Activated naive CD8-positive, alpha-beta T cell treated with anti-CD3 and anti-CD28 coated beads for 36 hours (primary cell): ENCODE measurements at regions not wholly inside any gene's neighbourhood (a gene's known extent, or its start where the extent isn't known, plus 50 kb on each side); places are given as distances from the start of the nearest gene placed in this dataset.

ENCODE experiments used
- DNase-seq: peaks from one replicate; pipeline ENCODE4 v3.0.0; 2021
- H3K27ac Mint-ChIP-seq: one replicate; pipeline ENCODE4 v1.8.0; 2022; ENCODE audit warnings: mild to moderate bottlenecking, moderate library complexity, mixed read lengths
- H3K27me3 Mint-ChIP-seq: one replicate; pipeline ENCODE4 v1.8.0; 2022; ENCODE audit warnings: mild to moderate bottlenecking, mixed read lengths
- H3K36me3 Mint-ChIP-seq: one replicate; pipeline ENCODE4 v1.8.0; 2021; ENCODE audit warnings: mild to moderate bottlenecking, mixed read lengths
- H3K4me1 Mint-ChIP-seq: one replicate; pipeline ENCODE4 v1.8.0; 2021; ENCODE audit warnings: mixed read lengths
- H3K4me3 Mint-ChIP-seq: one replicate; pipeline ENCODE4 v1.8.0; 2022; ENCODE audit warnings: mild to moderate bottlenecking, moderate library complexity, mixed read lengths
- H3K9me3 Mint-ChIP-seq: one replicate; pipeline ENCODE4 v1.8.0; 2022; ENCODE audit warnings: mixed read lengths

- Mint-ChIP-seq H3K9me3 (no peaks in the 10 kb centered on the region), H3K27ac (no peak overlapping the region), H3K4me1 (no peaks in the 10 kb centered on the region), H3K27me3 (no peaks in the 10 kb centered on the region), H3K36me3 (no peaks in the 10 kb centered on the region), H3K4me3 (no peak overlapping the region)
- DNase-seq, result no peak
Measured at GRCh38 chr4:144291164-144291563, 150.6 kb upstream of the GYPA start.

GRCh38 chr4:144294211-144294610 lies 153.7 kb upstream of the GYPA start:
- Mint-ChIP-seq H3K4me3 (no peak overlapping the region), H3K27ac (no peak overlapping the region), H3K9me3 (no peaks in the 10 kb centered on the region), H3K36me3 (no peaks in the 10 kb centered on the region), H3K27me3 (no peaks in the 10 kb centered on the region), H3K4me1 (no peaks in the 10 kb centered on the region)
- no peak for DNase-seq

GRCh38 chr4:144295286-144295995 lies 154.9 kb upstream of the GYPA start:
- H3K4me1 Mint-ChIP-seq, result no peaks in the 10 kb centered on the region
- no peak overlapping the region for H3K27ac Mint-ChIP-seq
- no peaks in the 10 kb centered on the region for H3K27me3 Mint-ChIP-seq
- no peak overlapping the region for H3K4me3 Mint-ChIP-seq
- no peaks in the 10 kb centered on the region for H3K36me3 Mint-ChIP-seq
- DNase-seq, result no peak
- H3K9me3 Mint-ChIP-seq, result no peaks in the 10 kb centered on the region

GRCh38 chr4:144296941-144297340 lies 156.4 kb upstream of the GYPA start:
- no peak for DNase-seq
- Mint-ChIP-seq H3K9me3 (no peaks in the 10 kb centered on the region), H3K4me1 (no peaks in the 10 kb centered on the region), H3K36me3 (no peaks in the 10 kb centered on the region), H3K4me3 (no peak overlapping the region), H3K27me3 (no peaks in the 10 kb centered on the region), H3K27ac (no peak overlapping the region)

GRCh38 chr4:144298519-144298918 lies 158.0 kb upstream of the GYPA start:
- Mint-ChIP-seq H3K27me3 (no peaks in the 10 kb centered on the region), H3K27ac (no peak overlapping the region), H3K4me3 (no peak overlapping the region), H3K9me3 (no peaks in the 10 kb centered on the region), H3K36me3 (no peaks in the 10 kb centered on the region), H3K4me1 (no peaks in the 10 kb centered on the region)
- DNase-seq, result no peak

- Mint-ChIP-seq H3K9me3 (no peaks in the 10 kb centered on the region), H3K4me3 (no peak overlapping the region), H3K4me1 (no peaks in the 10 kb centered on the region), H3K27me3 (no peaks in the 10 kb centered on the region), H3K27ac (no peak overlapping the region), H3K36me3 (no peaks in the 10 kb centered on the region)
- DNase-seq, result no peak
Measured at GRCh38 chr4:144300616-144301015, 160.1 kb upstream of the GYPA start.

- DNase-seq, result no peak
- H3K4me1 Mint-ChIP-seq, result no peaks in the 10 kb centered on the region
- H3K9me3 Mint-ChIP-seq, result no peaks in the 10 kb centered on the region
- no peaks in the 10 kb centered on the region for H3K36me3 Mint-ChIP-seq
- H3K27ac Mint-ChIP-seq, result no peak overlapping the region
- no peak overlapping the region for H3K4me3 Mint-ChIP-seq
- no peaks in the 10 kb centered on the region for H3K27me3 Mint-ChIP-seq
Measured at GRCh38 chr4:144302704-144303536, 162.4 kb upstream of the GYPA start.

- no peak overlapping the region for H3K4me3 Mint-ChIP-seq
- H3K27me3 Mint-ChIP-seq, result no peaks in the 10 kb centered on the region
- no peak for DNase-seq
- H3K27ac Mint-ChIP-seq, result no peak overlapping the region
- H3K36me3 Mint-ChIP-seq, result no peaks in the 10 kb centered on the region
- no peaks in the 10 kb centered on the region for H3K4me1 Mint-ChIP-seq
- peaks cover 3% of the 10 kb centered on the region for H3K9me3 Mint-ChIP-seq
Measured at GRCh38 chr4:144304025-144304424, 163.5 kb upstream of the GYPA start.

- H3K9me3 Mint-ChIP-seq, result peaks cover 9% of the 10 kb centered on the region
- H3K4me1 Mint-ChIP-seq, result no peaks in the 10 kb centered on the region
- DNase-seq, result no peak
- H3K27ac Mint-ChIP-seq, result no peak overlapping the region
- H3K36me3 Mint-ChIP-seq, result no peaks in the 10 kb centered on the region
- no peak overlapping the region for H3K4me3 Mint-ChIP-seq
- H3K27me3 Mint-ChIP-seq, result no peaks in the 10 kb centered on the region
Measured at GRCh38 chr4:144310535-144310934, 170.0 kb upstream of the GYPA start.

GRCh38 chr4:144313370-144313769 lies 172.9 kb upstream of the GYPA start:
- Mint-ChIP-seq H3K27me3 (no peaks in the 10 kb centered on the region), H3K27ac (no peak overlapping the region), H3K9me3 (peaks cover 10% of the 10 kb centered on the region), H3K4me1 (no peaks in the 10 kb centered on the region), H3K4me3 (no peak overlapping the region), H3K36me3 (no peaks in the 10 kb centered on the region)
- no peak for DNase-seq

GRCh38 chr4:144316869-144317268 lies 176.4 kb upstream of the GYPA start:
- H3K27me3 Mint-ChIP-seq, result no peaks in the 10 kb centered on the region
- H3K27ac Mint-ChIP-seq, result no peak overlapping the region
- H3K36me3 Mint-ChIP-seq, result no peaks in the 10 kb centered on the region
- H3K4me1 Mint-ChIP-seq, result no peaks in the 10 kb centered on the region
- H3K9me3 Mint-ChIP-seq, result peaks cover 10% of the 10 kb centered on the region
- H3K4me3 Mint-ChIP-seq, result no peak overlapping the region
- no peak for DNase-seq

- H3K9me3 Mint-ChIP-seq, result peaks cover 10% of the 10 kb centered on the region
- no peaks in the 10 kb centered on the region for H3K36me3 Mint-ChIP-seq
- no peak overlapping the region for H3K27ac Mint-ChIP-seq
- no peak for DNase-seq
- no peaks in the 10 kb centered on the region for H3K4me1 Mint-ChIP-seq
- no peak overlapping the region for H3K4me3 Mint-ChIP-seq
- no peaks in the 10 kb centered on the region for H3K27me3 Mint-ChIP-seq
Measured at GRCh38 chr4:144318797-144319196, 178.3 kb upstream of the GYPA start.

GRCh38 chr4:144336633-144337032 lies 196.1 kb upstream of the GYPA start:
- H3K4me1 Mint-ChIP-seq, result no peaks in the 10 kb centered on the region
- H3K27ac Mint-ChIP-seq, result no peak overlapping the region
- DNase-seq, result no peak
- H3K27me3 Mint-ChIP-seq, result no peaks in the 10 kb centered on the region
- no peaks in the 10 kb centered on the region for H3K36me3 Mint-ChIP-seq
- H3K9me3 Mint-ChIP-seq, result peaks cover 2% of the 10 kb centered on the region
- no peak overlapping the region for H3K4me3 Mint-ChIP-seq

- Mint-ChIP-seq H3K9me3 (peaks cover 2% of the 10 kb centered on the region), H3K27ac (no peak overlapping the region), H3K4me3 (no peak overlapping the region), H3K27me3 (no peaks in the 10 kb centered on the region), H3K36me3 (no peaks in the 10 kb centered on the region), H3K4me1 (no peaks in the 10 kb centered on the region)
- no peak for DNase-seq
Measured at GRCh38 chr4:144338148-144338547, 197.6 kb upstream of the GYPA start.

GRCh38 chr4:144338834-144339233 lies 198.3 kb upstream of the GYPA start:
- Mint-ChIP-seq H3K27me3 (no peaks in the 10 kb centered on the region), H3K4me1 (no peaks in the 10 kb centered on the region), H3K4me3 (no peak overlapping the region), H3K27ac (no peak overlapping the region), H3K36me3 (no peaks in the 10 kb centered on the region), H3K9me3 (peaks cover 2% of the 10 kb centered on the region)
- DNase-seq, result no peak

GRCh38 chr4:144340931-144341330 lies 200.4 kb upstream of the GYPA start:
- Mint-ChIP-seq H3K27me3 (no peaks in the 10 kb centered on the region), H3K4me3 (no peak overlapping the region), H3K36me3 (no peaks in the 10 kb centered on the region), H3K9me3 (peaks cover 2% of the 10 kb centered on the region), H3K27ac (no peak overlapping the region), H3K4me1 (no peaks in the 10 kb centered on the region)
- DNase-seq, result no peak
